Renal pelvis (tissue), 1 donor: ENCODE measurements at regions not wholly inside any gene's neighbourhood (a gene's known extent, or its start where the extent isn't known, plus 50 kb on each side); places are given as distances from the start of the nearest gene placed in this dataset.
"Not testable (repeated sequence)": the region's sequence is repeated elsewhere in the genome, so short reads cannot be mapped to it uniquely, and the experiment has no call there.

ENCODE experiments used
- DNase-seq: peaks from one replicate; pipeline ENCODE4 v3.0.0-alpha.2; 2013

DNA sequence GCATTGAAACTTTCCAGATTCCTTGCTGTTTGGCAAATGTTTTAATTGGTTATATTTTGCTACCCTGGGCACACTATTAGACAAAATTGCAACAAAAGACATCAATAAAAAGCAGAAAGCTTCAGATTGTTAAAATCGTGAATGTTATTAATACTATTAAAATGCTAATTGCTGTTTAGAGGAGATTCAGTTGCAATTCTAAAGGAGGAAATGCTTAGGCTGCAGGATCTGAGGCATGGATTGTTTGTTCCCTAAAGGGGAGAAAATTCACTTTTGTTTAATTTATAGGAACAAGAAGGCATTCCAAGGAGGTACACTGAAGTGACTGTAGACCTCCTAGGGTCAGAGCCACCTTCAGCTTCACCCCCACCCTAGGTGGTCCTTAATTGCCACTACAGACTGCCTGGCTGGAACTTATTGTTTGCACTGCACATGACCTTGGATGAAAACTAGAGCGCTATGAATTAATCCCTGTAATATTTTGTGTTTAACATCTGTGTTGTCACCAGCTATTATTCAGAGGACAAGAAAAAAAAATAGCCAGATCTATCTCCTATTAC is 1266.9 kb upstream of the ADGRL2 start:
- DNase-seq: no peak

DNA sequence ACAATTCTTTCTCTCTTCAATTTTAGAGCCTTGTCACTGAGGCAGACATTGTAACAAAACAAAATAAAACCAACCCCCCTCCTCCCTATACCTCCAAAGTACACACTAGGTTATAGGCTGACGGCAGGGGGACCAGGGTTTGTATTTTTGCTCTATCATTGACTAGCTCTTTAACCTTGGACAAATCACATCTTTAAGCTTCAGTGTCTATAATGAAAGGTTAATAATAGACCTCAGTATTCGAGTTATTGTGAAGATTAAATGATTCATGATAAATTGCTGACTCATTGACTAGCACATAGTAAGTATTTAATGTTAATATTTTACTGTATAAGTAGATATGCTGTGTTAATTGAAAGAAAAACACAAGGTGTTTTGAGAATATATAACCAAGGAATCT is 1267.6 kb upstream of the ADGRL2 start:
- DNase-seq: no peak

DNA sequence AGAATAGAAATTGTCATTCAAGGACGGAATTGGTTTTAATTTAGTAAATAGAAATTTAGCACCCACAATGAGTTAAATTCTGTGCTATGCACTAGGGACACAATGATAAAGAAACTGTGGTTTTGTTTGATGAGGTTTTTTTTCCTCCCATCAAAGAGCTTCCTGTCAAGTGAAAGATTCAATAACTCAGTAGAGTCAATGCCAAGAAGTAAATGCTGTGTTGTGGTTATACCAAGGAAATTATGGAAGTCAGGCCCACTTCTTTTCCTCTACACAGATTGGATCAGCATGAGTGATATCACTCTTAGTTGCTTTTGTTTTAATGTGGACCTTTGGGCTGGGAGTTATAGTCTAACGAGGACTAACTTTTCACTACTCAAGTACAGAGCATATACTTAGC is 1269.6 kb upstream of the ADGRL2 start:
- DNase-seq: no peak

DNA sequence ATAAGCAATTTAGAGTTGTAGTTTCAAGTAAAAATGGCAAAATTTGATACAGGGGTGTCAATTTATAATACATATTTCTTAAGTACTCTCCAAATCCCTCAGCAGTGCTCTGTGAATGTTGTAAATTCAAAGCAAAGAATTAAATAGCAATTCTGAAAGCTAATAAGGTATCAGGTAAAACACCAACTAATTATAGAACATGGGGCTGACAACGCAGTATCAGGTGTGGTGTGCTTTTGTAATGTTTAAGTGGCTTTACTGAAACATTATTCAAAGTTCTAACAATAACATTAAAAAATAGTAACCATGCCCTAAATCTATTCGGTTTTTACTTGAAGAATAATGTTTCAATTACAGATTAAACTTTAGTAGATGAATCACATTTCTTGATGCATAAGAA is 1271.2 kb upstream of the ADGRL2 start:
- no peak for DNase-seq

DNA sequence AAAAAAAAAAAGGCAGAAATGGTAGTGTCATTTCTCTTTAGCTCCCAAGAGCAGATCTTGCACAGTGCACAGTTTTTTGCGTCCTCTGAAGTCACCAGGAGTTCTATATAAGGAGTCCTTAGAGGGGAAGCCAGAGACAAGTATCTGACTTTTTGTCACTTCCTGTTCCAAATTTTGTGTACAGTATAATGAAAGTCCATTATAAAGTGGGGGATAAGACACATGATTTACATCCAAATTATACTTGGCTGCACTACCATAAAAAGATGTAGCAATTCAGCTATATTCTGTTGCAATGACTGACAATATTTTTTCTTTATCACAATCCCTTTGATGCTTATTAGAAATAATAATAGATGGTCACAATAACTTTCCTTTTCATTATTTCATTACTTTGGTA is 1276.9 kb upstream of the ADGRL2 start:
- no peak for DNase-seq

DNA sequence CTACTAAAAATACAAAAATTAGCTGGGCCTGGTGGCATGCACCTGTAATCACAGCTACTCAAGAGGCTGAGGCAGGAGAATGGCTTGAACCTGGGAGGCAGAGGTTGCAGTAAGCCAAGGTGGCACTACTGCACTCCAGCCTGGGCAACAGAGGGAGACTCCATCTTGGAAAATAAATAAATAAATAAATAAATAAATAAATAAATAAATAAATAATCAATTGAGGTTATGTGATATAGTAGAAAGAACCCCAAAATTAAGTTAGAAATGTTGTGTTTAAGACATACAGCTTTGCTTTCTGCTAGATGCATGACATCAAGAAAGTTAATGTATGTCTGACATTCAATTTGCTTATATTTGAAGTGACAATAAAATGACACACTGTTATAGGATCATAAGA is 1277.7 kb upstream of the ADGRL2 start:
- DNase-seq: not testable (repeated sequence)

DNA sequence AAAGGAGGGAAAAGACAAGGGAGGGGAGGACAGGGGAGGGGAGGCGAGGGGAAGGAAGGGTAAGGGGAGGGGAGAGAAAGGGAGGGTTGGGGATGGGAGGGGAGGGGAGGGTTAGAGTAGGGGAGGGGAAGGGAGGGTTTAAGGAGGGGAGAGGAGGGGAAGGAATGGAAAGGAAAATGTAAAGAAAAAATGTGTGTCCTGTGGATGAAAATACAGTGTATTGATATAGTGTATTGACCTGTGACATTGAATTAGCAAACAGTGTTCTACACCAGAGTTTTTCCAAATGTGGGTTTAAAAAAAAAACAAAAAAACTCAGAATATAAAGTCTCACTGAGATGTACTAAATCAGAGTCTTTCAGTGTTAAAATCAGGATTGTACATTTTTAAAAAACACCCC is 1279.8 kb upstream of the ADGRL2 start:
- no peak for DNase-seq

DNA sequence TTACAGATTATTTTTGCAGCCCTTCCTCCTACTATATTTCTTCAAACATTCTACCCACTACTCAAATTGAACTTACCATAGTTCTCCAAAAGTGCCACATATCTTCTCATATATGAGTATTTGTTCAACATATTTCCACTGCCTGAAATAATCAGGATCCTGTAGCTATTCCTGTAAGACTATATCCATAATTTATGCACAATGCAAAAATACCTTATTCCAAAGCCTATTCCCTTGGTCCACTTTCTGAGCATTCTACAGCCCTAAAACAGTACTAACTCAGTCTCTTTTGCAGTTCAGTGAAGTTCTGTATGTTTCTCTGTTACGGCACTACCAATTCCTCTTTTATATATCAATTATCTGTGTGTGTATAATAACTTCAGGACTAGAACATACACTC is 1283.7 kb upstream of the ADGRL2 start:
- no peak for DNase-seq

DNA sequence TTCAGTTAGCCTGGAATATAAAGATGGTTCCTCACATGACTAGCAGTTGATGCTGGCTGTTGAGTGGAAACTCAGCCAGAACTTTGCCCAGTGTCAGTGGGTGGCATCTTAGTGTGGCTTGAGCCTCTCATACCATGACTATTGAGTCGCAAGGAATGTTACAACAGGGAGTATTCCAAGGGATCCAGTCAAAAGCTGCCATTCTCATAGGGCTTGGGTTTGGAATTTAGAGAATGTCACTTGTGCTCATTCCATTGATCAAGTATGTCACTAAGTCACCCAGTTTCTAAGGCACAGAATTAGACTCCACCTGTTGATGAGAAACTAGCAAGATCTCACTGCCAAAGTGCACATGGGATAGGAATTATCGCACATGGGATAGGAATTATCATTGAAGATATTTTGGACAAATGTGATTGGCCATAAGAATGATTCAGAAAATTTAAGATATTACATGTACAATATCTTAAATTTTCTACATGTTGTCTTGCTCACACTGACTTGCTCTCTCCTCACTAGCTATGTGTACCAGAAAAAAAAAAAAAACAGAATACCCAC is 1290.7 kb upstream of the ADGRL2 start:
- no peak for DNase-seq

DNA sequence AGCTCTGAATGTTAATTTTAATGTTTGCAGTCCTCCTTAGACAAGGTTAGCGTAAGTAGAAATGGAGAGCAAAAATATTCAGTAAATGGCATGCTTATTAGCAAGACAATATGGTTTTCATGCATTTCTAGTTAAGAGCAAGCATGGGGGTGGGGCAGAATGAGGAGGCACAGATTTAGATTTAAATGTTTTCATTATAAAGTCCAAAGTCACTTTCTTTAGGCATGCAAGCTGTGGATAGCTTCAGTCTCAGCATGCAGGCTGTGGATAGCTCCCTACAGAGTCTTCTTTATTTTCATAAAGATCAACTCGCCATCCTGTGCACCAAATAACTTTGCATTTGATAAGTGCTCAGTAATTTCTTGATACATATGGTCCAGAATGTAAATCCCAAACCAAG is 1294.5 kb upstream of the ADGRL2 start:
- no peak for DNase-seq

DNA sequence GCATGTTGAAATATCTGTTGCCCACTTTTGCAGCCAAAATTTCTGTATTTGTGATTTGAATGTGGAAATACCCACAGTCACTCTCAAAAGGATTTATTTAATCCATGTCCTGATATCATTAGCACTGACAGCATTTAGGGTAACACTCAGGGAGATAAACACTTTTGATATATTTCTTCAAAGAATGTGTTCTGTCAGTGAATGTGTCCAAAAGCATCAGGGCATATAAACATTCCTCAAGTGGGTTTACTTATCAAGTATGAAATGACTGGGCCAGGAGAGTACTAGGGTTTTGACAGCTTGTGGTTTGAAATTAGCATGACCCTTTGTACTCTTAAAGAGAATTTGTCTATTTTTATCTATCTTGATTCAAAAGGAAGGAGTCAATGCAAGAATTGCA is 1302.1 kb upstream of the ADGRL2 start:
- no peak for DNase-seq

DNA sequence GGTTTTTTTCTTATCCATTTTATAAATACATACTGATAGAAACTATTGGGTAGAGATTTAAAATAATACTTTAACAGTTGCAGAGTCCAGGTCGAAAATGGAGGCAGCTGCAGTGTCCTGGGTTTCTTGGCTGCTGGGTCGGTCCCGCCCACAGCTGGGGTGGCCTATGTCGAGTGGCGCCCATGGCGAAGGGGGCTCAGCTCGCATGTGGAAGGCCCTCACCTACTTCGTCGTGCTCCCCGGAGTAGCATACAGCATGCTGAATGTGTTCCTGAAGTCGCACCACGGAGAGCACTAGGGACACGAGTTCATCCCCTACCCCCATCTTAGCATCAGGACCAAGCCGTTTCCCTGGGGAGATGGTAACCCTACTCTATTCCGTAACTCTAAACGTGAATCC is 1304.9 kb upstream of the ADGRL2 start:
- no peak for DNase-seq

DNA sequence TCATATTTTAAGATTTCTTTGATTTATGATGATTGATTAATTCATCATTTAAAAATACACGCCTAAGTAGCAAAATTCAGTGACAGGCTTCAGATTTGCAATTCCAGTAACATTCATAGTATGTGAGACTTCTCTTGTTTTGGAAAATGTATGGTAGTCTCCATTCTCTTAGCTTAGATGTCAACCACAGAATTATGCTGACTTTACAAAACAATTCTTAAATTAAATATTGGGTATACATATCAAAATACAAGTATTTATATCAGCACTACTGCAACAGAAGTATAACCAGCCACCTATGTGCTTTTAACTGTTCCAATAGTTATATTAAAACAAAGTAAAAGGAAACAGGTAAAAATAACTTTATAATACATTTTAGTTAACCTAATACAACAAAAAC is 1328.6 kb upstream of the ADGRL2 start:
- DNase-seq: no peak

DNA sequence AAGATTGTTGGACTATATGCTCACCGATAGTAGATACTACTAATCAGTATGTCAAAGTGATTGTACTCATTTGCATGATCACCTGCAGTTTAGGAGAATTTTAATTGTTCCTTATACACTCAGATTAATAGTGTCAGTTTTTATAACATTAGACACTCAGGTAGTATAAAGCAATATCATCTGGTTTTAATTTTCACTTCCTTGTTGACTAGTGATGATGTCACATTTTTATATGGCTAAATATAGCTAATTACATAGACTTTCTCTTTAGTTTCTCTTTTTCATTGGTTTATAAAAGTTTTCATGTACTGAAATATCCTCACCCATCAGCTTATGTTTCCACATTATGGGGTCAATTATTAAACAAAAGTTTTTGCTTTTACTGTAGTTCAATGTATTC is 1332.4 kb upstream of the ADGRL2 start:
- DNase-seq: no peak

DNA sequence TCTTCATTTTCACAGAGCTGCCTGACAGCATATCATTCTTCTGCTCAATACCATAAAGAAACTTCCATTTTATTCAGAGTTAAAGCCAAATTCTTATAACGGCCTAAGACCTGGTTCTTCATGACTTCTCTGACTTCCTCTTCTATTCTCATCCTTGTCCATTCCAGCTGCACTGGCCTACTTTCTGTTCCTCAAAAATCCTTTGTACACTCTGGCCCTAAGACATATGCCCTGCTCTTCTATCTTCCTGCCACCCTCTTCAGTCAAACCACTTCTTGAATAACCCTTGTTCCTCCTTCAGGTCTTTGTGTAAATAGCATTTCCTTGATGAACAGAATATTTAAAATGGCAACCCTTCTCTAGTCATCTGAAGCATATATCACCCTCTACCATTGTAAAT is 1338.7 kb upstream of the ADGRL2 start:
- DNase-seq: no peak

DNA sequence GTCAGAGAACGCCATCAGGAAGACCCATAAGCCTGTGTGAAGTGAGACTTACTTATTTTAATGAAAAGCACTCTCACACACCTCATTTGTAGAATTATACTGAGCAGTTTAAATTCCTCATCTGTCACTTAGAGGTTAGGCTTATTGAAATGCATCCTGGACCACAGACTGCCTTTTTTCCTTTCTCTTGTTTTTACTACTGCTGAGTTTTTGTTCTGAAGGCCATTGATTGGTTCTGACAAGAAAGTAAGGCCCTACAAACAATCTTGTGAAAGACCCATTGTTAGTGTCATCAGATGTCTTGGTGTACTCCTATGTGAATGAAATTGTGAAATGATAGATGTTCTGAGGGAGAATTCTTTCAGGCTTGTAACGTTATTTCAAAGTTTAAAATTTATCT is 1343.3 kb upstream of the ADGRL2 start:
- DNase-seq: no peak

DNA sequence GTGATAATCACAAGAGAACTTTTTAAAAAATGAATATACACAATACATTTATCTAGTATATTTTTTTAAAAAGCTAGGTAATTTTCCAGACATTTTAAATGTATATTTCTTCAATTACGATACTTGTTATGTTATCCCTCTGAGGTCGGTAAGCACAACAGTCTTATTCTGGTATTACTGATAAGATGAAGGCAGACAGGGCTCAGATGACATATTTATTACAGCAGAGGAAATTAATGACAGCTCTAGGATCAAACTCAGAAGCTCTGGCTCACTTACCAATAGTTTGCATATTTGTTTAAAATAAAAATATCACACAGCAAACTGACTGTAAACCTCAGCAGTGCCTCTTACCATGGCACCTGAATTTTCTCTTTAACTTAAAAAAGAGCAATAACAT is 1347.0 kb upstream of the ADGRL2 start:
- DNase-seq: no peak

DNA sequence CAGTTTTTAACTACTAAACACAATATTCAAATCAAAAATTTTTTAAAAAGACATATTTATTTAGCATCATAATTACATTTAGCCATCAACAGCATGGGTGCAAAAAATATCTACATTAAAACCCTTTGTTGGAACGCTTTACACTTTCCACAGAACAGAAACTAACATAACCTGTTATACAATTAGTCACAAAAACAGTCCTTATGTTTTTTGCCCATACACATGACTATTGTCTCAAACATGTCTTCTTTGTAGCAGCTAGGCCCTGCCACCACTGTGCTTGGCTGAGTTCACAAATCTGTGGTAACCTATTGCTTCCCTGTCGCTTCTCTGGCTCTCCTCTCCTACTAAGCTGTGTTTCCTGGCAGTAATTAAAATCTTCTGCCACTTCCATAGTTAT is 1350.0 kb upstream of the ADGRL2 start:
- DNase-seq: no peak

DNA sequence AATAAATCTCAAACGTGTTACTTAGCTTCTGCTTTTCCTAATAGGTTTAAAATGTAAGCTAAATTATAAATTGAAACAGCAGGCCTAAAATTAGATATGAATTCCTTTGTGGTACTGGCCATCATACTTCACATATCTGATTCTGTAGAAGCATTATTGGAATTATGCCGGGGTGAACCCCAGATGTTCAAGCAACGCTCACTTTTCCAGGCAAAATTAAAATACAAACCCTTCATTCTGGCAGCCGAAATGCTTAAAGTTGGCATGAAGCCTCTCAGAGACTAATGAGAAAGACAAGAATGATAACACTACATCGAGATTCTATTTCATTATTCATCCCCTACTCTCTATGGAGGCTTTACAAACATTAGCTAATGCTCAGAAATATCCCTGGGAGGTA is 1352.7 kb upstream of the ADGRL2 start:
- no peak for DNase-seq

DNA sequence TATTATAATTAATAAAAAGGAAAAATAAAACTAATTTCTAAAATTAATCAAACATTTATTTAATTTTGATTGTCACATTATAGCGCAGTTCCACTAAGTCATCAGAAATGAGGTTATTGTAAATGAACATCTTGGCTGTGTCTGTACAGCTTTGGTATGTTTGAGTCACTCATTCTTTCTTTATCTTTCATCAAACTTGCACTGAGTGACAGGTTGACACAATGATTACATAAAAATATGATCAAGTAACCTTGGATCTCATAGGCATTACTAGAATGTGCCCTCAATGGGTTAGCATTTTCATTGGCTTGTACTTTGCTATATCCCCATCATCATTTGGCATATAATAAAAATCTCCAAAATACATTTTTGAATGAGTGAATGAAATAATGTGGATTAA is 1353.2 kb upstream of the ADGRL2 start:
- DNase-seq: no peak

DNA sequence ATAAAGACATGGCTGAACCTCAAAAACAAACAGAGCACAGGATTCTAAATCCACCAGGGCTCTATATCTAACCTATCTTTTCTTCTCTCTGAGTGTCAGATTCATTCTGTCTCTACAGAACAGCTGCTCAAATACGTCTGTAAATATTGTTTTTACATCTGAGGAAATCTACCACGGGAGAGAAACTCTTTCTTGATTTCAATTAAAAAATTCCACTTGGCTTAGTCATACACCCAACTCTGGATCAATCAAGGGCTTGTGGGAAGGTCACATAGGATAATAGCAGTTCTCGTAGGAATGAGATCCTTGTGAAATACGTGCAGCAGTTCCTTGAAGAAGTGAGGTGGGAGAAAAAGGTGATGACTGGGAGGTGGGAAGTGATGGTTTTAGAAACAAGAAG is 1355.7 kb upstream of the ADGRL2 start:
- DNase-seq: no peak

DNA sequence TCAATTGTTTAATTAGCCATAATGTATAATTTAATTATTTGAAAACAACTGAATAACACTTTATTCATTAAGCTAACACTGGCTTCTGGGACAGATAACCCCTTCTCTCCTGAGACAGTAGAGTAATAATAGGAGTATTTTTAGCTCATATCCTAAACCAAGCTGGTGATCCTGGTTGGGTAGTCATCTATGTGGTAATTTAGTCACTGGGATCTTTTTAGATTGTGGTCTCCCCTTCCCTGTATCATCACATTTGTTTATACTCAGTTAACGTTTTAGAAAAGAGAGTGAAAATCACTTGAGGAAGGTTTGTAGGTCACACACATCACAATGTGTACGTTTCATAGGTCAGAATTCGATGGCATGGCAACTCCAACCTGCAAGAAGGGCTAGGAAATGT is 1356.6 kb upstream of the ADGRL2 start:
- no peak for DNase-seq

DNA sequence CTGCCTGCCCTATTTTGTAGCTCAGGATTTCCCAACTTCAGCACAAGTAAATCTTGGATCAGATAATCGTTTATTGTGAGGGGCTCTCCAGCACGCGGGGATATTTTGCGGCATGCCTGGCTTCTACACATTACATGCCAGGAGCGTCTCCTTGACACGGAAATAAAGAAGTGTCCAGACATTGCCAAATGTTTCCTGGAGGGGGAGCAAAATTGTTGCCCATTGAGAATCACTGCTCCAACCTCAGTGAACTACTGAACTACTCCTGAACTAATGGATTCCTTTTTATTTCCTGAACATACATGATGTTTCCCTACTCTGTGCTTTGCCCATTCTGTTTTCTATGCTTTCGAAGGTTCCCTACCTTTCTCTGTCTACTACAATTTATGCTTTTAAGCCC is 1359.1 kb upstream of the ADGRL2 start:
- DNase-seq: no peak

DNA sequence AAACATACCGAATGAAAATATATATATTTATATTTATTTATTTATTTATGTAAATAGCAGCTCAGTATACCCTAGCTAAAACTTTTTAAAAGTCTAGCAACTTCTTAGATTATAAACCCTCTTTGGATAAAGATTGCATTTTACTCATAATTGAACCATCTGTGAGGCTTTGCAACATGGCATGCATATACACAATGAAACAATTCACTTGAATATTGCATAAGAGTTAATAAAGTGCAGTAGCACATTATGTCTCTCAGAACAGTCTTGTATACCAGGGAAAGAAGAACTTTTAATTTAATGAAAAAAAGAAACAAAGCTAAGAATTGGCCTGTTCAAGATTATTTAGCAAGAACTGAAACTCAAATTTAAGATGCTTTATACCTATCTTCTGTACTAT is 1363.9 kb upstream of the ADGRL2 start:
- no peak for DNase-seq

DNA sequence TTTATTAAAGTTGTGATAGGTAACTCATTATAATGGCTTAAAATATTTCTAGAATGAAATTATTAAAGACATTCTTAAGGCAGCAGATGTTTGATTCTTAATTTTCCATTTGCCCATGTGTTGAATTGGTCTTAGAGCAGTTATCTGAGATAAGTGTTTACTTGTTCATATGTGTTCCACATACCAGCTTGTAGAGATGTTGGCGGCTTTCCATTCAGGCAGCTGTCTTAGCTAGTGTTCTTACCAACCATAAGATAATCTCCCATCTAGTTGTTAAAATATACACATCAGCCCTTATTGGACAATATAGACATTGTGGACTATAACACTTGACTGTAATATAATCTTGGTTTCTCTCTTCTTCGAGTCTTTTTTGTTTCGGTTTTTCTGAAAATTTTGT is 1372.9 kb upstream of the ADGRL2 start:
- DNase-seq: no peak
